ENCODE measurements at regions not wholly inside any gene's neighbourhood (a gene's known extent, or its start where the extent isn't known, plus 50 kb on each side); places are given as distances from the start of the nearest gene placed in this dataset.

- TF ChIP-seq SIN3A (IDR thresholded peaks at IDR 0.05; ENCODE audit: borderline replicate concordance, insufficient read depth, low read depth, low read length) (no peak), TCF7L2 (IDR thresholded peaks at IDR 0.05; ENCODE audit: low read depth, low read length) (no peak)
- peak; percentile 28 for DNase-seq (ENCODE audit: low read depth, low spot score)
- H3K4me3 ChIP-seq (ENCODE audit: low read depth in 2 of 2, low read length in 2 of 2), result no peak overlapping the region
- ChIA-PET CTCF (no interaction called here), POLR2A (no interaction called here)
- intact Hi-C loops (cut with micrococcal nuclease; ENCODE audit: unreplicated experiment) (no loop called here), in situ Hi-C loops (cut with HindIII; ENCODE audit: low pct_unique_long_range_greater_than_20kb, low sequenced_read_pairs) (no loop called here)
- no TSS peak for BruUV-seq (replicated peaks)
- no peak for ATAC-seq
- no peaks in the 10 kb centered on the region; the same call in 1 of the 2 replicates for H3K36me3 ChIP-seq (ENCODE audit: control insufficient read depth, insufficient read depth, low read length)
- peaks cover 3% of the 10 kb centered on the region; the same call in 1 of the 2 replicates for H3K4me1 ChIP-seq (ENCODE audit: control insufficient read depth, insufficient read depth, low read length)
- no peaks in the 10 kb centered on the region for H3K9me3 ChIP-seq (ENCODE audit: control insufficient read depth, insufficient read depth, low read depth, low read length)
- H3K27ac ChIP-seq (ENCODE audit: low read length), result no peak overlapping the region
- no peaks in the 10 kb centered on the region for H3K27me3 ChIP-seq (ENCODE audit: control insufficient read depth, insufficient read depth, low read length)
Measured at GRCh38 chr5:97839341-97840086, 656.5 kb upstream of the RIOK2 start.

- intact Hi-C loops (cut with micrococcal nuclease; ENCODE audit: unreplicated experiment), result no loop called here
- CTCF ChIA-PET, result no interaction called here
- H3K36me3 ChIP-seq (ENCODE audit: control insufficient read depth, insufficient read depth, low read length), result no peaks in the 10 kb centered on the region; the same call in 1 of the 2 replicates
Measured at GRCh38 chr5:97840643-97841042, 657.6 kb upstream of the RIOK2 start.

More at GRCh38 chr5:97840643-97841042, 657.6 kb upstream of the RIOK2 start:
- ATAC-seq, result no peak
- TF ChIP-seq CTCF (IDR thresholded peaks at IDR 0.05) (no peak), POLR2AphosphoS5 (IDR thresholded peaks at IDR 0.05; ENCODE audit: low read depth, low read length) (no peak), REST (IDR thresholded peaks at IDR 0.05; ENCODE audit: insufficient read depth in 1 of 2, low read depth in 2 of 2, low read length in 1 of 2) (no peak), SIN3A (IDR thresholded peaks at IDR 0.05; ENCODE audit: borderline replicate concordance, insufficient read depth, low read depth, low read length) (no peak), TCF7L2 (IDR thresholded peaks at IDR 0.05; ENCODE audit: low read depth, low read length) (no peak)
- H3K4me3 ChIP-seq (ENCODE audit: low read depth in 2 of 2, low read length in 2 of 2), result no peak overlapping the region
- no peak overlapping the region for H3K27ac ChIP-seq (ENCODE audit: low read length)
- BruUV-seq (replicated peaks), result no TSS peak
- no peak for DNase-seq (ENCODE audit: low read depth, low spot score)
- POLR2A ChIA-PET, result interaction anchor here (0.7 kb wide), 1 partner anchor 932 kb away, joined by 6 read pairs; no protein-coding TSS in a partner anchor
- H3K27me3 ChIP-seq (ENCODE audit: control insufficient read depth, insufficient read depth, low read length), result no peaks in the 10 kb centered on the region
- peaks cover 3% of the 10 kb centered on the region; the same call in 1 of the 2 replicates for H3K4me1 ChIP-seq (ENCODE audit: control insufficient read depth, insufficient read depth, low read length)
- in situ Hi-C loops (cut with HindIII; ENCODE audit: low pct_unique_long_range_greater_than_20kb, low sequenced_read_pairs), result no loop called here
- H3K9me3 ChIP-seq (ENCODE audit: control insufficient read depth, insufficient read depth, low read depth, low read length), result no peaks in the 10 kb centered on the region
